Osteoblast (primary cell): ENCODE measurements at regions not wholly inside any gene's neighbourhood (a gene's known extent, or its start where the extent isn't known, plus 50 kb on each side); places are given as distances from the start of the nearest gene placed in this dataset.

Experiments
- DNase-seq: peaks from one replicate; pipeline ENCODE4 v3.0.0; 2011; ENCODE audit warnings: low spot score, mixed read lengths; ENCODE audit not compliant: insufficient read length; ENCODE audit errors: missing footprints
- H2AFZ ChIP-seq: 2 replicates; pipeline ENCODE4 v1.6.0; 2011; ENCODE audit warnings: mild to moderate bottlenecking, low read length
- H3K27ac ChIP-seq: 2 replicates; pipeline ENCODE4 v1.5.1; 2011; ENCODE audit warnings: mild to moderate bottlenecking, low read depth, low read length, moderate library complexity
- H3K27me3 ChIP-seq: 2 replicates; pipeline ENCODE4 v1.6.0; 2012; ENCODE audit warnings: mild to moderate bottlenecking, control low read depth, inconsistent platforms, low read length, moderate library complexity; ENCODE audit not compliant: insufficient read depth
- H3K36me3 ChIP-seq: 2 replicates; pipeline ENCODE4 v1.5.1; 2011; ENCODE audit warnings: mild to moderate bottlenecking, low read length, control low read depth, moderate library complexity; ENCODE audit not compliant: insufficient read depth
- H3K4me1 ChIP-seq: 2 replicates; pipeline ENCODE4 v1.5.1; 2011; ENCODE audit warnings: mild to moderate bottlenecking, low read length, control low read depth, moderate library complexity; ENCODE audit not compliant: insufficient read depth
- H3K4me2 ChIP-seq: 2 replicates; pipeline ENCODE4 v1.6.0; 2011; ENCODE audit warnings: mild to moderate bottlenecking, low read length; ENCODE audit not compliant: insufficient read depth
- H3K4me3 ChIP-seq: fragments of 200-600 bp; sonication (generic); 3 replicates; pipeline ENCODE4 v1.5.1; 2012; ENCODE audit warnings: mild to moderate bottlenecking, low read length, inconsistent platforms; ENCODE audit not compliant: insufficient read depth
- H3K79me2 ChIP-seq: 2 replicates; pipeline ENCODE4 v1.6.0; 2012; ENCODE audit warnings: mild to moderate bottlenecking, low read length, control low read depth, inconsistent platforms; ENCODE audit not compliant: insufficient read depth
- H3K9me3 ChIP-seq: 2 replicates; pipeline ENCODE4 v1.5.1; 2011; ENCODE audit warnings: low read depth, low read length, control low read depth
- H4K20me1 ChIP-seq: 2 replicates; pipeline ENCODE4 v1.6.0; 2012; ENCODE audit warnings: mild to moderate bottlenecking, low read length, control low read depth; ENCODE audit not compliant: insufficient read depth
- TF ChIP-seq, protein P1 (sequence below): IDR thresholded peaks from 2 replicates; pipeline ENCODE4 v1.5.1; 2011; ENCODE audit warnings: mild to moderate bottlenecking, low read depth, low read length, moderate library complexity; ENCODE audit errors: extremely low read depth

DNA sequence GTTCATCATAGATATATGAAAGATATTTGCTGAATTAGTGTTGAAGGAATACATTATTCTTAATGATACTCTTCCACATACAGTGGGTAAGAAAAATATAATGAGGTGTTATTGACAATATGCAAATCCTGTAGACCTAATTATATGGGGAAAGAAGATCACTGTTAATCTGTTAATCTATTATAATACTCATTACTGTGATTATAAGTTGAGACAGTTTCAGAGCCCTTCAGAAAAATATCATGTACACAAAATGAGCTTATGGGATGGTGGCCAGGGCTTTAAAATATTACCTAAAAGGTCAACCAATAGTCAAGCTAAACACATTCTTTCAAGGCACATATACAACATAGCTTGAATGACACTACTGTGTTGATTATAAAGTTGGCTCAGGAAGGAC lies 163.5 kb downstream of the NOL4 start:
- Histone ChIP-seq H3K36me3 (no peaks in the 10 kb centered on the region), H3K27ac (no peak overlapping the region), H3K79me2 (no peaks in the 10 kb centered on the region), H2AFZ (no peak overlapping the region), H3K4me2 (no peak overlapping the region), H3K4me3 (no peak overlapping the region), H3K4me1 (no peaks in the 10 kb centered on the region), H3K9me3 (no peaks in the 10 kb centered on the region), H4K20me1 (no peaks in the 10 kb centered on the region), H3K27me3 (no peaks in the 10 kb centered on the region)
- TF ChIP-seq, protein P1, sequence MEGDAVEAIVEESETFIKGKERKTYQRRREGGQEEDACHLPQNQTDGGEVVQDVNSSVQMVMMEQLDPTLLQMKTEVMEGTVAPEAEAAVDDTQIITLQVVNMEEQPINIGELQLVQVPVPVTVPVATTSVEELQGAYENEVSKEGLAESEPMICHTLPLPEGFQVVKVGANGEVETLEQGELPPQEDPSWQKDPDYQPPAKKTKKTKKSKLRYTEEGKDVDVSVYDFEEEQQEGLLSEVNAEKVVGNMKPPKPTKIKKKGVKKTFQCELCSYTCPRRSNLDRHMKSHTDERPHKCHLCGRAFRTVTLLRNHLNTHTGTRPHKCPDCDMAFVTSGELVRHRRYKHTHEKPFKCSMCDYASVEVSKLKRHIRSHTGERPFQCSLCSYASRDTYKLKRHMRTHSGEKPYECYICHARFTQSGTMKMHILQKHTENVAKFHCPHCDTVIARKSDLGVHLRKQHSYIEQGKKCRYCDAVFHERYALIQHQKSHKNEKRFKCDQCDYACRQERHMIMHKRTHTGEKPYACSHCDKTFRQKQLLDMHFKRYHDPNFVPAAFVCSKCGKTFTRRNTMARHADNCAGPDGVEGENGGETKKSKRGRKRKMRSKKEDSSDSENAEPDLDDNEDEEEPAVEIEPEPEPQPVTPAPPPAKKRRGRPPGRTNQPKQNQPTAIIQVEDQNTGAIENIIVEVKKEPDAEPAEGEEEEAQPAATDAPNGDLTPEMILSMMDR: no peak
- no peak for DNase-seq

DNA sequence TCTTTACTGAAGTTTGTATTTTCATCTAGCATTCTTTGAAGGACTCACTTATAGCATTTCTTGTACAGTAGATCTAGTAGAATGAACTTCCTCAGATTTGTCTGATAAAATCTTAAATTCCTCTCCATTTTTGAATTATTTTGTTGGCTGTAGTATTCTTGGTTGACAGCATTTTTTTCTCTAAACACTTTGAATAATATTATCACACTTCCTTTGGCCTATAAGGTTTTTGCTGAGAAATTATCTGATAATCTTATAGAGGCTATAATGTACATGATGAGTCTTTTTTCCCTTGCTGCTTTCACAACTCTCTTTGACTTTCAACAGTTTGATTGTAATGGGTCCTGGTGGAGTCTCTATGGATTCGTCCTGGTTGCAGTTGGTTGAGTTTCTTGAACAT lies 169.5 kb downstream of the NOL4 start:
- H3K27me3 ChIP-seq: no peaks in the 10 kb centered on the region
- no peaks in the 10 kb centered on the region for H3K4me1 ChIP-seq
- H3K36me3 ChIP-seq: no peaks in the 10 kb centered on the region
- TF ChIP-seq, protein P1: no peak
- H3K79me2 ChIP-seq: no peaks in the 10 kb centered on the region
- no peaks in the 10 kb centered on the region for H4K20me1 ChIP-seq
- no peak overlapping the region for H3K27ac ChIP-seq
- no peak overlapping the region for H3K4me3 ChIP-seq
- no peak overlapping the region for H2AFZ ChIP-seq
- no peaks in the 10 kb centered on the region for H3K9me3 ChIP-seq
- DNase-seq: no peak
- no peak overlapping the region for H3K4me2 ChIP-seq

DNA sequence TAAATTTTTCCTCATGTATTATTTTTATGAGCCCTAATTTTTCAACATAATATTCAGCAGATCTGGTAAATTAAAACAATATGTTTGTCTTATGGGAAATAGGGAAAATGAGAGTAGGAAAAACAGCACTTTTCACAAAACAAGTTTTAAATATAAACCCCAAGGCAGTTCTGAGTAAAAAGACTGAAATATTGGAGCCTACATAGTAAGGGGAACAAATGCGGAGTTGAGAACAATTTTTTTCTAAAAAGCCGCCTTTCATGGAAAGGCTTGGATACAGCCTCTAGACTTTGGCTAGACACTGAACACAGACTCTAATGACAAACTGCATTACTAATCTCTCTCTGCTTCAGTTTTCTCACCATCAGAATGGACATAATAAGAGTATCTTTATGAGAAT lies 174.1 kb downstream of the NOL4 start:
- H4K20me1 ChIP-seq: no peaks in the 10 kb centered on the region
- no peaks in the 10 kb centered on the region for H3K36me3 ChIP-seq
- no peaks in the 10 kb centered on the region for H3K9me3 ChIP-seq
- H3K4me2 ChIP-seq: no peak overlapping the region
- H3K27ac ChIP-seq: no peak overlapping the region
- no peak overlapping the region for H2AFZ ChIP-seq
- no peaks in the 10 kb centered on the region for H3K27me3 ChIP-seq
- no peaks in the 10 kb centered on the region for H3K4me1 ChIP-seq
- no peak overlapping the region for H3K4me3 ChIP-seq
- TF ChIP-seq, protein P1: no peak
- no peaks in the 10 kb centered on the region for H3K79me2 ChIP-seq
- DNase-seq: no peak

DNA sequence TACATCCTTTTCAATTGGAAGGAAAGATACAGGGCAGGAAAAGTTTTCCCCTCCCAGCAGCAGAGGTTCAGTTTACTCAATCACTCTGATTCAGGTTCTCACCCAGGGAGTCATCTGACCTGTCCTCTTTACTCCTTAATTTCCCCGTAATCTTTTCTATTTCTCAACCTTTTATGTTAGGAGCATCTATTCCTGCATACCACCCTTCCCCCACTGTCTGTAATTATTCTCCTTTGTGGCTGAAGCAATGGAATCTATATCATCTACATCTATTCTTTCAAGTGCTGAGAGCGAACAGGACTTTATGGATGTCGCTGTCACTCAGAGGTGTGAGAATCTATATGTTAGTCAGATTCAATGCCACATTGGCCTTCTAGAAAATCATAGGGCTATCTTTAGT lies 175.2 kb downstream of the NOL4 start:
- Histone ChIP-seq H3K36me3 (no peaks in the 10 kb centered on the region), H3K27me3 (no peaks in the 10 kb centered on the region), H3K9me3 (no peaks in the 10 kb centered on the region), H3K79me2 (no peaks in the 10 kb centered on the region), H3K4me1 (no peaks in the 10 kb centered on the region), H3K4me3 (no peak overlapping the region), H2AFZ (no peak overlapping the region), H3K27ac (no peak overlapping the region), H4K20me1 (no peaks in the 10 kb centered on the region), H3K4me2 (no peak overlapping the region)
- no peak for DNase-seq
- TF ChIP-seq, protein P1: no peak
